GM18526 (cell line): ENCODE measurements at regions not wholly inside any gene's neighbourhood (a gene's known extent, or its start where the extent isn't known, plus 50 kb on each side); places are given as distances from the start of the nearest gene placed in this dataset.

Source experiments
- POLR2A ChIP-seq: IDR thresholded peaks from 3 replicates; pipeline ENCODE4 v1.6.1; 2011; ENCODE audit not compliant: insufficient read length; ENCODE audit errors: extremely low read depth

DNA sequence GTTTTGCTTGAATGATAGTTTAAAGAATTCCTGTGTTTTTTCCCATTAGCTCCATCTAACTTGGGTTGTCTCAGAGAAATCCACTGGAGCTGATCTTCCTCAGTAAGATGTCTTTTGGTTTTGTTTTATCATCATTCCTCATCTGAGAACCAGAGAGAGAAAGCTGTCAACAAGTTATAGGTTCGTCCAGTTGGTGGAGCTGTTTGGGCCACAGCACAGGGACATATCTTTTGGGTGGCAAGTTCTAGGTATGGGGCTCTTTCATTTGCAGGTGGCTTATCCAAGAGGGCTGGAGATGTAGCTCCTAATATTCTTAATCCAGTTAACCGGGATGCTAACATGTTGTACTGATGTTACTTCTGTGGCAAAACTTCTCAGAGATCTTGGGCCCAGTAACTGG is 174.2 kb downstream of the KCNRG start:
- TF ChIP-seq POLR2A: no peak

- TF ChIP-seq POLR2A: no peak
Measured at GRCh38 chr13:50191004-50191403, 175.8 kb downstream of the KCNRG start.

DNA sequence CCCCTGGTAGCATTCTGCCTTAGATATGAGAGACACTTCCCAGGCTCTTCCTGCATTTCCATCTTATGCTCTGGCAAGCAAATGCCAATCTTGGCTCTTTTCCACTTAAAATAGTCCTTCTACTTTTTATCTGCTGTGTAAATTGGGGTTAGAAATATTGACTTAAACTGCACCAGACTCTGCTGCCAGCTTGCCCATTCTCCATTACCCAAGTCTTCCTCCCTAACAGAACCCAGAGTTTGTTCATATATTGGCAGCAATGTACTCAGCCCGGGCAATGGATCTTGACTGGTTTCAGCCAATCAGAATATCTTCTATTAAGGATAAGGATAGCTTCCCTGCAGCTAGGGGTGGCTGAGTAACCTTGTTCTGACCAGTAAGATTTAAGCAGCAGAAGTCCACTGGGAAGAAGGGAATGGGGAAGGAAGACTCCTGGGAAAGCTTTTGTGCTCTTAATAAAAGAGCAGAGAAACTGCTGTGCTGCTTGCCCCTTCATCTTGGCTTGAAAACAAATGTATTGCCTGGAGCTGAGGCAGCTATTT is 177.1 kb downstream of the KCNRG start:
- no peak for TF ChIP-seq POLR2A

- no peak for TF ChIP-seq POLR2A
Measured at GRCh38 chr13:50195045-50195444, 179.8 kb downstream of the KCNRG start.

GRCh38 chr13:50196118-50196517 is 180.9 kb downstream of the KCNRG start:
- no peak for TF ChIP-seq POLR2A

DNA sequence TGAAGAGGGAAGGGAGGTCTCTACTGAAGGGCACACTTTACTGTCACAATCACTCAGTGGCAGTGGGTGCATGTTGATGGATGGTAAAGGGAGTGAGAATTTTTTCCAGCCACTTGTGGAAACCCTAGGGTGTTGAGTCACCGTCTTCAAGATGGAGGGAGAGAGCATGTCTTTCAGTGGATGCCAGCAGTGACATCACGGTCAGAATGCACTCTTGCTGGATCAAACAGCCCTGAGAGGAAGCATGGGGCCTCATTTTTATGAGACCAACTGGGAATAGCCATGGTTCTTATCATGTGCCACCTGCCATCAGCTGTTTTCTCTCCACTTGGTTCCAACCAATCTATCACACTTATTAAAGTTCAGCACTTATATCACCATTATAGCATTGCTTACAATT is 182.5 kb downstream of the KCNRG start:
- TF ChIP-seq POLR2A: no peak

GRCh38 chr13:50198508-50198907 is 183.3 kb downstream of the KCNRG start:
- no peak for TF ChIP-seq POLR2A

- TF ChIP-seq POLR2A: no peak
Measured at GRCh38 chr13:50200569-50200968, 185.3 kb downstream of the KCNRG start.

- TF ChIP-seq POLR2A: no peak
Measured at GRCh38 chr13:50200988-50201387, 185.7 kb downstream of the KCNRG start.

DNA sequence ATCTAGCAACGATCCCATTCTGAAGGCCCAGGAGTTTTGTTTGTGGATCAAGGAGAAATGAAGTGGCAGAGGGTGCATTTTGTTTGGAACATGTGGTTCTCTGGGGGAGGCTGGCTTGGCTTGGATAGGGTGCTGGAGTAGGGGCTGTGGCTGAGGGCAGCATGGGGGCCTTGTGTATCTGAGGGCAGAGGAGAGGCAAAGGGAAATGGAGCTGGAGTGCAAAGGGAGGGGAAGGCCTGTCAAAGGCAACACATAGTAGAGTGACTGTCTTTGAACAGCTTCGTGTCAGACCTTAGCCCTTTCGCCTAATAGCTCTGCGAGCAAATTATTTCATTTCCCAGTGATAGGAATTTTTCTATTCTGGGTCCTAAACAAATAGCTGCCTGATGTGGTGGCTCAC is 187.2 kb downstream of the KCNRG start:
- TF ChIP-seq POLR2A: no peak

DNA sequence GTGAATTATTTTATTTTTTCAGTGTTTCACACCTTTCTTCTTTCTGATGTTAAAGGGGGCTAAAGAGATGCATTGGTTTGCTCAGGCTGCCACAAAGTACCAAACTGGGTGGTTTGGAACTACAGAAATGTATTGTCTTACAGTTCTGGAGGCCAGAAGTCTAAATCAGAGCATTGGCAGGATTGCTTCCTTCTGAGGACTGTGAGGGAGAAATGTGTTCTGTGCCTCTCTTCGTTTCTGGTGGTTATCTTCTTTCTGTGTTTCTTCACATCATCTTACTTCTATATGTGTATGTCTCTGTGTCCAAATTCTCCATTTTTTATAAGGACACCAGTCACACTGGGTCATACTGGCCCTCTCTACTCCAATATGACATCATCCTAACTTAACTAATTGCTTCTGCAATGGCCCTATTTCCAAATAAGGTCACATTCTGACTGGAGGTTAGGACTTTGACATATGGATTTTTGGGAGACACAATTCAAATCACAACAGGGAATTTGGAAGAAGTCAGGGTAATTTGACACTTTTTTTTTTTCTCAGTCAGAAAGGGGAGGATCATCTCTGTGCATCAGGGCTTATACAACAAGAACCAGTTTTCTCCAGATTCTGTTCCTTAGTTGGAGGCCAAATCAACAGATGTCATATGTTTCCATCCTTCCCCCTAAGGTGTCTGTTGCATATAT is 188.2 kb downstream of the KCNRG start:
- no peak for TF ChIP-seq POLR2A

DNA sequence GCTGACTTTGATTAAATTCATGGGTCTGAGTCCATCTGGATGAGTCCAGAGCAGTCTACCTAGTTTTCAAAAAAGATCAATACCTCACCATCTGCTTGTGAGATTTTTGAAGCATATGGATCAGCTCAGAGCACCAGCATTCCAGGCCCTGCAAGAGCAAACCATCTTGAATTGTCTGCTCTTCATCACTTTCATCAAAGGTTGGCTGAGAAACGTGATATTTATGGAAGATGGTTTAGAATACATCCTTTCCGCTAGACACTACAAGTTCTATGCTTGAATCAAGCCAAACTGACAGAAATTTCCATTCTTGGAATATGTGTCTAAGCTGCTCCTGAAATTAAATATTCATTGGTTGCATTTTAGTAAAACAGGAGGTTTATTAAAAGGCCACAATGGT is 190.3 kb downstream of the KCNRG start:
- no peak for TF ChIP-seq POLR2A

DNA sequence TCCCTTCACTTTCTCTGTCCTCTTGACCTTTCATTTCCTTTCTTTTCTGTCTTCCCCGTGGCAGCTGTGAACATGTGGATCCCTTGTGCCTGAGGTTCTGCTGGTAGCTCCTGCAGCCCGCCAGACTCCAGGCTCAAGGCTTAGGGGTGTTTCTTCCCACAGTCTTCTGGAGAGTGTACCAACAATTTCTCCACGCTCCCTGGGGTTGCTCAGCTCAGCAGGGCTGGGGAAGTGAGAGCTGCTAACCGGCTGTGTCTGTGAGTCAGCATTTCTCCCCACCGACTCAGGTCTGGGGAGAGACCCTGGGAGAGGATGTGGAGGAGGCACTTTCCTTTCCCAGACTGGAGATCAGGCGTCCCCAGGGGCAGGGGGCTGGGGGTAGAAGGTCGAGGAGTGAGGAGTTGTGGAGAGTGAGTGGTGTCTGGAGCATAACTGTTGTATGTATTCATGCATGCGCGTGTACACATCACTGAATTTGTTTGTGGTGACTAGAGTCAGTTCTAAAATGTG is 193.6 kb downstream of the KCNRG start:
- TF ChIP-seq POLR2A: no peak

GRCh38 chr13:50209631-50210030 is 194.4 kb downstream of the KCNRG start:
- no peak for TF ChIP-seq POLR2A

DNA sequence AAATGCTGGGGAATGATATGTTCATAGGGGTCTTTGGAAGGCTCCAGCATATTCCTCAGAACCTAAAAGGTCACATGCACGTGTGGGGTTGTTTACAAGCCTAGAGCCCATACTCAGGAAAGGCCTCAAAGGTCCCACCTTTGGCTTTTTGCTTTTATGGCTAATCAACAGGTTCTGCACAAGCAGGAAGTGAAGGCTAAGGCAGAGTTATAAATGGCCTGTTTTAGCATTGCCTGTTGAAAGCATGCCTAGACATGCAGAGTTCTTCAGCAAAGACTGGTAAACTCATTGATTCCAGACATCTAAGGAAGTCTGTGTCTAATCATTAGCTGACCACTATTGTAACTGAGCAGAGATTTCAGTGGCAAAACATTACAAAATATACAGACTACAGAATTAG is 198.3 kb downstream of the KCNRG start:
- no peak for TF ChIP-seq POLR2A

GRCh38 chr13:50214514-50214913 is 199.3 kb downstream of the KCNRG start:
- no peak for TF ChIP-seq POLR2A

DNA sequence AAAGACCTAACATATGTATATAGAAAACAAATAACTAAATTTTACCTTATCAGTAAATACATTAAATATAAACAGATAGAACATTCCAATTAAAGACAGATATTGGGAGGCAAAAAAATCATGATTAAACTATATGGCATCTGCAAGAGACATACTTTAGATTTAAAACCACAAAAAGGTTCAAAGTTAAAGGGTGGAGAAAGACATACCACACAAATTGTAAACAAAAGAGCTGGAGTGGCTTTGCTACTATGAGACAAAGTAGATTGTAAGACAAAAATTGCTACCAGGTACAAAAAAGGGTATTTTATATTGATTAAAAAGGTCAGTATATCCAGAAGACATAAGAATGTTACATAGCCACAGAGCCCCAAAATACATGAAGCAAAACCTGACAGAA is 200.2 kb downstream of the KCNRG start:
- no peak for TF ChIP-seq POLR2A
